HCT116 (cell line): ENCODE measurements at regions not wholly inside any gene's neighbourhood (a gene's known extent, or its start where the extent isn't known, plus 50 kb on each side); places are given as distances from the start of the nearest gene placed in this dataset.

Source experiments
- ATAC-seq: fragments of 200-7000 bp; cut with Tn5 transposase; 2 replicates; pipeline ENCODE4 v1.9.1; 2020; ENCODE audit warnings: mild to moderate bottlenecking, moderate library complexity
- BruUV-seq: library from RNA; stranded (reverse); fragments of 400-500 nt; replicated peaks from 2 replicates; lab custom pipeline; 2021; lab: Mats Ljungman, UMichigan
- CTCF ChIA-PET: fragments of 300-600 bp; sonication (Branson Sonifier 250); formaldehyde crosslinking; loops from one replicate; lab custom pipeline; 2021; ENCODE audit warnings: antibody characterized with exemption; lab: Charles Lee
- POLR2A ChIA-PET: fragments of 300-600, 350-600 bp; sonication (Branson Sonifier 250); formaldehyde crosslinking; loops from one replicate; lab custom pipeline; 2021; ENCODE audit warnings: antibody characterized with exemption; lab: Charles Lee
- RAD21 ChIA-PET, 2 experiments: fragments of 300-600 bp; sonication (Branson Sonifier 250); formaldehyde crosslinking; loops; one replicate each; lab custom pipeline; 2023; ENCODE audit warnings: low total read pairs in 2 of 2; ENCODE audit not compliant: uncharacterized antibody in 2 of 2, unreplicated experiment in 2 of 2, low non-redundant PET in 1 of 2; lab: Charles Lee
- DNase-seq: peaks from one replicate; pipeline ENCODE4 v3.0.0-alpha.2; 2010; ENCODE audit warnings: low read depth, low spot score
- H2AFZ ChIP-seq: fragments of 200-600 bp; shearing (Covaris generic), sonication (generic); 2 replicates; pipeline ENCODE4 v1.6.1; 2017; ENCODE audit warnings: low read depth, mixed run types, mixed read lengths, antibody characterized with exemption, low read length; ENCODE audit not compliant: poor library complexity, severe bottlenecking
- H3K27ac ChIP-seq: 2 replicates; pipeline ENCODE4 v1.5.1; 2012; ENCODE audit warnings: low read depth, low read length
- H3K27me3 ChIP-seq: fragments of 200-600 bp; sonication (generic); 2 replicates; pipeline ENCODE4 v1.6.1; 2016; ENCODE audit warnings: mixed run types, low read length, mixed read lengths; ENCODE audit not compliant: insufficient read depth
- H3K36me3 ChIP-seq, 2 experiments: fragments of 200-500 bp in 1 of 2; fragments of 200-600 bp in 1 of 2; sonication (Bioruptor generic) in 1 of 2; sonication (generic) in 1 of 2; 2 replicates each; pipeline versions ENCODE4 v1.5.1 to v1.6.1; 2014 to 2016; ENCODE audit warnings: low read length in 2 of 2, inconsistent platforms in 1 of 2, mixed read lengths in 1 of 2, mixed run types in 1 of 2; ENCODE audit not compliant: insufficient read depth in 2 of 2, control insufficient read depth in 1 of 2
- H3K4me1 ChIP-seq, 2 experiments: fragments of 200-600 bp in 1 of 2; sonication (generic) in 1 of 2; 2 replicates each; pipeline versions ENCODE4 v1.5.1 to v1.6.1; 2012 to 2017; ENCODE audit warnings: low read length in 2 of 2, inconsistent platforms in 1 of 2, mild to moderate bottlenecking in 1 of 2, mixed read lengths in 1 of 2, mixed run types in 1 of 2, moderate library complexity in 1 of 2; ENCODE audit not compliant: insufficient read depth in 2 of 2, control insufficient read depth in 1 of 2
- H3K4me2 ChIP-seq: fragments of 200-600 bp; sonication (generic); 2 replicates; pipeline ENCODE4 v1.6.1; 2017; ENCODE audit warnings: mixed run types, low read length, mixed read lengths
- H3K4me3 ChIP-seq, 2 experiments: fragments of 200-600 bp in 1 of 2; sonication (generic) in 1 of 2; replicated peaks in 1 of 2; 2 replicates each; pipeline ENCODE4 v1.5.1; 2011 to 2016; ENCODE audit warnings: low read length in 2 of 2, control low read depth in 1 of 2, low read depth in 1 of 2, mild to moderate bottlenecking in 1 of 2, mixed read lengths in 1 of 2, mixed run types in 1 of 2
- H3K79me2 ChIP-seq: fragments of 200-600 bp; sonication (generic); 2 replicates; pipeline ENCODE4 v1.6.1; 2017; ENCODE audit warnings: mild to moderate bottlenecking, mixed run types, low read length, moderate library complexity, mixed read lengths; ENCODE audit not compliant: insufficient read depth
- H3K9ac ChIP-seq: fragments of 200-600 bp; sonication (generic); 2 replicates; pipeline ENCODE4 v1.6.1; 2016; ENCODE audit warnings: low read length, mixed read lengths
- H3K9me2 ChIP-seq: fragments of 200-600 bp; sonication (generic), shearing (Covaris generic); 2 replicates; pipeline ENCODE4 v1.6.1; 2017; ENCODE audit warnings: mixed run types, mild to moderate bottlenecking, moderate library complexity; ENCODE audit not compliant: insufficient read depth
- H3K9me3 ChIP-seq, 2 experiments: fragments of 200-500 bp in 1 of 2; fragments of 200-600 bp in 1 of 2; sonication (Bioruptor generic) in 1 of 2; sonication (generic) in 1 of 2; 2 replicates each; pipeline ENCODE4 v1.6.1; 2014 to 2017; ENCODE audit warnings: low read length in 2 of 2, mixed read lengths in 2 of 2, inconsistent platforms in 1 of 2, low read depth in 1 of 2, mild to moderate bottlenecking in 1 of 2, mixed run types in 1 of 2, moderate library complexity in 1 of 2; ENCODE audit not compliant: control insufficient read depth in 1 of 2, insufficient read depth in 1 of 2
- H4K20me1 ChIP-seq: fragments of 200-600 bp; sonication (generic), shearing (Covaris generic); 2 replicates; pipeline ENCODE4 v1.6.1; 2017; ENCODE audit warnings: mixed run types, mild to moderate bottlenecking, moderate library complexity; ENCODE audit not compliant: insufficient read depth
- CEBPB ChIP-seq: IDR thresholded peaks from 2 replicates; pipeline ENCODE4 v1.6.1; 2012; ENCODE audit warnings: low read depth
- EGR1 ChIP-seq: IDR thresholded peaks from 2 replicates; pipeline ENCODE4 v1.6.1; 2012; ENCODE audit warnings: low read depth
- EZH2 ChIP-seq: fragments of 200-600 bp; sonication (generic); IDR thresholded peaks from 2 replicates; pipeline ENCODE4 v1.6.1; 2017; ENCODE audit warnings: antibody characterized with exemption, mixed run types
- JUND ChIP-seq: IDR thresholded peaks from 2 replicates; pipeline ENCODE4 v1.6.1; 2012
- POLR2A ChIP-seq: IDR thresholded peaks from 2 replicates; pipeline ENCODE4 v1.7.0; 2011; ENCODE audit warnings: borderline replicate concordance; ENCODE audit not compliant: insufficient read depth, insufficient read length; ENCODE audit errors: extremely low read depth
- POLR2AphosphoS5 ChIP-seq: IDR thresholded peaks from 2 replicates; pipeline ENCODE4 v1.6.1; 2011; ENCODE audit warnings: mild to moderate bottlenecking, low read depth, low read length, moderate library complexity
- RAD21 ChIP-seq: IDR thresholded peaks from 2 replicates; pipeline ENCODE4 v1.6.1; 2012; ENCODE audit warnings: low read depth, mild to moderate bottlenecking
- SIN3A ChIP-seq: IDR thresholded peaks from 2 replicates; pipeline ENCODE4 v1.6.1; 2012; ENCODE audit warnings: low read depth
- SP1 ChIP-seq: IDR thresholded peaks from 2 replicates; pipeline ENCODE4 v1.6.1; 2012; ENCODE audit warnings: low read depth
- SRF ChIP-seq: IDR thresholded peaks from 2 replicates; pipeline ENCODE4 v1.6.1; 2012; ENCODE audit warnings: low read depth
- YY1 ChIP-seq: IDR thresholded peaks from 2 replicates; pipeline ENCODE4 v1.6.1; 2011; ENCODE audit warnings: low read length, low read depth, moderate library complexity, mild to moderate bottlenecking; ENCODE audit not compliant: insufficient replicate concordance; ENCODE audit errors: extremely low read depth
- ZFX ChIP-seq: fragments of 450-650 bp; IDR thresholded peaks from 2 replicates; pipeline ENCODE4 v1.6.1; 2017
- ZNF274 ChIP-seq: fragments of 200-500 bp; sonication (Bioruptor generic); IDR thresholded peaks from 2 replicates; pipeline ENCODE4 v1.6.1; 2014; ENCODE audit warnings: mild to moderate bottlenecking, low read depth, low read length, inconsistent platforms
- intact Hi-C: fragments of 100-400 bp; cut with micrococcal nuclease; formaldehyde crosslinking; loops from 2 replicates; pipeline ENCODE4 v1.10.0; 2022
- TF ChIP-seq, protein P1 (sequence below): IDR thresholded peaks from 2 replicates; pipeline ENCODE4 v1.6.1; 2012
- TF ChIP-seq, protein P2 (sequence below): IDR thresholded peaks from 2 replicates; pipeline ENCODE4 v1.6.1; 2011; ENCODE audit warnings: mild to moderate bottlenecking, low read length, moderate library complexity; ENCODE audit not compliant: insufficient replicate concordance; ENCODE audit errors: extremely low read depth

DNA sequence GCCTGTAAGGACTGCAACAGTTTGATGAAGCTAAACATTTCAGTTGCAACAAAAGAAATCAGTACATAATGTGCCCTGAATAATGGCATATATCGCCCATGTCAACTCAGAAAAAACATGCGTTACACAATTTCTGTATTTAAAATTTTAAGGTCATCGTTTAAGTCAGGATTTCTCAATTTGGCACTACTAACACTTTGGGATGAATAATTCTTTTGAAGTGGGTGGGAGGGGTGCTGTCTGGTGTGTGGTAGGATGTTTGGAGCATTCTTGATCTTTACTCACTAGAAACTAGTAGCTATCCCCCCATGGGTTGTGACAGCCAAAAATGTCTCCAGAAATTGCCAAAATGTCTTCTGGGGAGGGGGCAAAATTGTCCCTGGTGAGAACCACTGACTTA is 50.7 kb upstream of the CNTNAP4 start:
- intact Hi-C loops, result no loop called here
- H4K20me1 ChIP-seq, result no peaks in the 10 kb centered on the region
- no peak overlapping the region for H3K9ac ChIP-seq
- no peaks in the 10 kb centered on the region for H3K79me2 ChIP-seq
- CTCF ChIA-PET, result no interaction called here
- H3K4me2 ChIP-seq, result no peak overlapping the region
- no peaks in the 10 kb centered on the region for H3K36me3 ChIP-seq
- BruUV-seq, result no TSS peak
- H3K4me3 ChIP-seq, result no peak overlapping the region
- TF ChIP-seq YY1, result no peak
- TF ChIP-seq POLR2A, result no peak
- no peak for TF ChIP-seq ZFX
- no peak for TF ChIP-seq RAD21
- no peak for TF ChIP-seq EGR1
- TF ChIP-seq SP1, result no peak
- TF ChIP-seq JUND, result no peak
- TF ChIP-seq ZNF274, result no peak
- TF ChIP-seq, protein P1, sequence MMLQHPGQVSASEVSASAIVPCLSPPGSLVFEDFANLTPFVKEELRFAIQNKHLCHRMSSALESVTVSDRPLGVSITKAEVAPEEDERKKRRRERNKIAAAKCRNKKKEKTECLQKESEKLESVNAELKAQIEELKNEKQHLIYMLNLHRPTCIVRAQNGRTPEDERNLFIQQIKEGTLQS, result no peak
- TF ChIP-seq, protein P2, sequence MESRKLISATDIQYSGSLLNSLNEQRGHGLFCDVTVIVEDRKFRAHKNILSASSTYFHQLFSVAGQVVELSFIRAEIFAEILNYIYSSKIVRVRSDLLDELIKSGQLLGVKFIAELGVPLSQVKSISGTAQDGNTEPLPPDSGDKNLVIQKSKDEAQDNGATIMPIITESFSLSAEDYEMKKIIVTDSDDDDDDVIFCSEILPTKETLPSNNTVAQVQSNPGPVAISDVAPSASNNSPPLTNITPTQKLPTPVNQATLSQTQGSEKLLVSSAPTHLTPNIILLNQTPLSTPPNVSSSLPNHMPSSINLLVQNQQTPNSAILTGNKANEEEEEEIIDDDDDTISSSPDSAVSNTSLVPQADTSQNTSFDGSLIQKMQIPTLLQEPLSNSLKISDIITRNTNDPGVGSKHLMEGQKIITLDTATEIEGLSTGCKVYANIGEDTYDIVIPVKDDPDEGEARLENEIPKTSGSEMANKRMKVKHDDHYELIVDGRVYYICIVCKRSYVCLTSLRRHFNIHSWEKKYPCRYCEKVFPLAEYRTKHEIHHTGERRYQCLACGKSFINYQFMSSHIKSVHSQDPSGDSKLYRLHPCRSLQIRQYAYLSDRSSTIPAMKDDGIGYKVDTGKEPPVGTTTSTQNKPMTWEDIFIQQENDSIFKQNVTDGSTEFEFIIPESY, result no peak
- no peak for TF ChIP-seq CEBPB
- TF ChIP-seq EZH2, result no peak
- no peak for TF ChIP-seq POLR2AphosphoS5
- TF ChIP-seq SRF, result no peak
- TF ChIP-seq SIN3A, result no peak
- H3K27ac ChIP-seq, result no peak overlapping the region
- ATAC-seq (no peak), DNase-seq (no peak)
- peaks cover 5 to 6% of the 10 kb centered on the region in 2 experiments; a peak in 1 of 4 replicates for H3K9me3 ChIP-seq
- POLR2A ChIA-PET, result no interaction called here
- no peak overlapping the region for H2AFZ ChIP-seq
- no peaks in the 10 kb centered on the region for H3K9me2 ChIP-seq
- H3K27me3 ChIP-seq, result no peaks in the 10 kb centered on the region
- H3K4me1 ChIP-seq, result no peaks in the 10 kb centered on the region
- RAD21 ChIA-PET, result no interaction called here
